GM12873 (cell line): ENCODE measurements at regions not wholly inside any gene's neighbourhood (a gene's known extent, or its start where the extent isn't known, plus 50 kb on each side); places are given as distances from the start of the nearest gene placed in this dataset.

ENCODE experiments used
- TF ChIP-seq, protein P1 (sequence below): IDR thresholded peaks from 2 replicates; pipeline ENCODE4 v1.5.1; 2012; ENCODE audit warnings: low read depth, mild to moderate bottlenecking, moderate library complexity, low read length, control low read depth; ENCODE audit not compliant: insufficient read depth; ENCODE audit errors: missing control alignments

DNA sequence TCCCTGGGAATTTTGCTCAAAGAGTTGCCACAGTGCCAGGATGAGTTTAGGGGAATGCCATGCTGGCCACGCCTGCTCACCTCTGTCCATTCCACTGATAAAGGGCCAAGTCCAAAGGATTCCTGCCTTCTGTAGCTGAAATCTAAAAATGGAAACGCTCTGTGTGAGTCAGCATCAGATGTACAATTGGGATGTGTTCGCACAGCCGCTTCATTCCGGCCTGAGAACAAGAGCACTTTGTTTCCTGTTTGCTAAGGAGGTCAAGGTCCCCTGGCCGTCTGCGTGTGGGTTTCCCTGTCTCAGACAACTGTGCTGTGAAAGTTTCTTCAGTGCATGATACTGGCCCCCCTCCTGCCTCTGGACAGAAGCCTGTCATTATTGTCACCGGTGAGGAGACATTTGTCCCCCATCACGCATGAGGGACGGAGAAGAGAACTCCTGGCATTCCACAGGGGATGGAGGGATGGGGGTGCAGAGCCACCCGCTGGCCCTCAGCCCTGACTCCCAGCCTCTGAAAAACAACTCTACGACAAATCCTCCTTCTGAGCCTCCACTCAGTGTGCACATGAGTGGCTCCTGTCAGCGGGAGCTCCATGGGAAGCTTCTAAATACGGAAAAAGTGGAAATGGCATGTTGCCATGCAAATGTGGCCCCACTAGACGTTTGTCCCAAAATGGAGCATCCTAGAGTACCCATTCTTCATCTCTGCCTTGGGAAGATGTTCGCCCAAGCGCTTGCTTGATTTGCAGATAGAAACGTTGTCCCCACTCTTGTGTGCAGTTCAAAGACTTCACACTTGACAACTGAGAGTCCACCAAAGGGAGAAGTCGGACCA, 143.5 kb upstream of the AFDN start:
- TF ChIP-seq, protein P1, sequence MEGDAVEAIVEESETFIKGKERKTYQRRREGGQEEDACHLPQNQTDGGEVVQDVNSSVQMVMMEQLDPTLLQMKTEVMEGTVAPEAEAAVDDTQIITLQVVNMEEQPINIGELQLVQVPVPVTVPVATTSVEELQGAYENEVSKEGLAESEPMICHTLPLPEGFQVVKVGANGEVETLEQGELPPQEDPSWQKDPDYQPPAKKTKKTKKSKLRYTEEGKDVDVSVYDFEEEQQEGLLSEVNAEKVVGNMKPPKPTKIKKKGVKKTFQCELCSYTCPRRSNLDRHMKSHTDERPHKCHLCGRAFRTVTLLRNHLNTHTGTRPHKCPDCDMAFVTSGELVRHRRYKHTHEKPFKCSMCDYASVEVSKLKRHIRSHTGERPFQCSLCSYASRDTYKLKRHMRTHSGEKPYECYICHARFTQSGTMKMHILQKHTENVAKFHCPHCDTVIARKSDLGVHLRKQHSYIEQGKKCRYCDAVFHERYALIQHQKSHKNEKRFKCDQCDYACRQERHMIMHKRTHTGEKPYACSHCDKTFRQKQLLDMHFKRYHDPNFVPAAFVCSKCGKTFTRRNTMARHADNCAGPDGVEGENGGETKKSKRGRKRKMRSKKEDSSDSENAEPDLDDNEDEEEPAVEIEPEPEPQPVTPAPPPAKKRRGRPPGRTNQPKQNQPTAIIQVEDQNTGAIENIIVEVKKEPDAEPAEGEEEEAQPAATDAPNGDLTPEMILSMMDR = no peak

DNA sequence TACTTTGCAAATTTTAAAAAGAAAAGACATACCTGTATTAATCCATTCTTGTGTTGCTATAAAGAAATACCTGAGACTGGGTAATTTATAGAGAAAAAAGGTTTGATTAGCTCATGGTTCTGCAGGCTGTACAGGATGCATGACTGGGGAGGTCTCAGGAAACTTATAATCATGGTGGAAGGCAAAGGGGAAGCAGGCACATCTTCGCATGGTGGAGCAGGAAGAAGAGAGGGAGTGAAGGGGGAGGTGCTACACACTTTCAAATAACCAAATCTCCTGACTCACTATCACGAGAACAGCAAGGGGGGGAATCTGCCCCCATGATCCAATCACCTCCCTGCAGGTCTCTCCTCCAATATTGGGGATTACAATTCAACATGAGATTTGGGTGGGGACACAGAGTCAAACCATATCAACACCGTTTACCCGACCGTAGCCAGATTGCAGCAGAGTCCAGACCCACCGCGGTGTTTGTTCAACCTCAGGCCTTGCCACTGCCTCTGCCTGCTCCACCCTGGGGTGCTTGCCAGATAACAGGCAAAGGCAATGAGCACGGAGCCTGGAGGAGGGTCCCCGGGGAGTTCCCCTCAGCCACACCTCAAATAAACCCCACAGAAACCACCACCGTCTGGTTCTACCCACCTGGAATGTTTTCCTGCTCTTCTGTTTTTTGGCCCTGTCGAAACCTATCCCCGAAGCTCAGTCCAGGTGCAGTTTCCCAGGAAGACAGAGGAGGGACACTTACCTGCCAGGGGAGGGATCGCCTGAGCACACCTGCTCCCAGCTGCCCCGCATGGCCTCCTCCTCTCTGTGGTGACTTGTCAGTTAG, 142.2 kb upstream of the AFDN start:
- TF ChIP-seq, protein P1 = no peak

DNA sequence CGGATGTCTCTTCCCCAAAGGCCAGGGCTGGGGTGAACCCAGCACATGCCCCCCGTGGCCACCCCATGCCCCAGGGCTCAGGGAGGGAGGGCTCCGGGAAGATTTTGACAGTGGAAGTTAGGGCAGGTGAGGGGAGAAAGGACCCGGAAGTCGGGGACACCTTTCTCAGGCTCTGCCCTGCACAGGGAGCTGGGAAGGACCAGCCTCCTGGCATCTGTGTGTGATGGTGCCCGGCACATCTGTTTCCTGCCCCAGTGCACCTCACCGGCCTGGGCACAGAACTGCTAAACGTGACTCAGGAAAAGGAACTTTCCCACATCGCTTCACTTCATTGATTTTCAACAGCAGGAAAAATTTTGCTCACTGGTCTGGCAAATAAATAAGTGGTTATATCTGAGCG, 141.1 kb upstream of the AFDN start:
- TF ChIP-seq, protein P1 = no peak

DNA sequence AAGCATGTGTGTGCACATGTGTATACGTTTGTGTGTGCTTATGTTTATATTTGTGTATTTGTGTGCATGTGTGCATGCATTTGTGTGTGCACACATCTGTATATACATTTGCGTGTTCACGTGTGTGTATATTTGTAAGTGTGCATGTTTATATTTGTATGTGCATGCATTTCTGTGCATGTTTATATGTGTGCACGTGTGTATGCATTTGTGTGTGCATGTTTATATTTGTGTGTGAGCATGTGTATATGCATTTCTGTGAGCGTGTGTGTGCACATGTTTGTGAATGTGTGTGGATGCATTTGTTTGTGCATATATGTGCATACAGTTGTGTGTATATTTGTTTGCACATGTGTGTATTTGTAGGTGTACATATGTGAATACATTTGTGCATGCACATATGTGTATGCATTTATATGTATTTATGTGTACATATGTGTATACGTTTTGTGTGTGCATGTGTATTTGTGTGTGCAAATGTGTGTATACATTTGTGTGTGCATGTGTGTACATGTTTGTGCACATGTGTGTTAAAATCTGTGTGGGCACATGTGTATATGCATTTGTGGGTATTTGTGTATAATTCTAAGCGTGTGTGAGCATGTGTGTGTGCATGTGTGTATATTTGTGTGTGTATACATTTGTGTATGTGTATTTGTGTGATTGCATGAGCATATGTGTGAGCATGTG, 140.4 kb upstream of the AFDN start:
- TF ChIP-seq, protein P1 = no peak

DNA sequence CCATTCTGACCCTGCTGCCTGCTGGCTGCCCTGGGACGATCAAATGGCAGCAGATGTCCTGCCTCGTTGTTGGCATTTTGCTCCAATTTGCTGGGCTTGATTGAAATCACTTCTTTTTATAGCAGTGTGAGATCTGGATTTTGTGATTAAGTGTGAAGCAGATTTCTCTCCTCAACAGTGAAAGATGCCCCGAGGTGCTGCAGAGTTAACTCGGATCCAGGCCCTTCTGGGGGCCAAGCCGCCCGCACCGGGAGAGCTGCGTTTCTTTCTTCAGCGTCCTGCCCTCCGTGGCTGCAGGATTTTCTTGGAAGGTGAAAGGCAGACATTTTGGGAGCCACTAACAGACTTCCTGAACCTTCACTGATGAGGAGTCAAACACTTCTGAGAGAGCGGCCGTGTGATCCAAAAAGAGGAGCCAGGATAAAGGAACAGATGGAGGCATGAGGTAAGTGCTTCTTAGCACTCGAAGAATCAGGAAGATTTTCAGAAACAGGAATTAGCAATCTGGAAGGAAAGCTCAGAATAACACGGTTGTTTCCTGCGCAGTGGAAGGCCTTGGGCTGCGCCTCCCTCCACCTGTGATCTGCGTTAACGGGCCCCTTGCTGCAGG, 139.5 kb upstream of the AFDN start:
- TF ChIP-seq, protein P1 = no peak

DNA sequence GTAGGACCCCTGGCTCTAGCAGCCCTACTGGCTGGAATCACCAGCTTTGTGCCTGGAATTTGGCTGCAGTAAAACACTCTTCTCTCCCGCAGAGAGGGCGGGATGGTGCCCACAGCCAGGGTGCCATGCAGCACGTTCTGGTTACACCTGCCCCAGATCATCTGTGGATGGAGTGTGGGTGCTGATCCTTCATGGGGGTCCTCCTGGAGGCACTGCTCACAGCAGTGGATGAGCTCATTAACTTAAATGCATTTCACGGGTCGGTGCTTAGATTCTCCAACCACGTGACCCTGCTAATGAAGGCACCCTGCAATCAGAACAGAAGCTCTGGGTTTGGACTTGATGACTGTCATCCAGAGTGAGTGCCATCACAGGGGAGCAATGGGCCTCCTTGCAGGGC, 138.6 kb upstream of the AFDN start:
- TF ChIP-seq, protein P1 = no peak
